Endothelial cell of umbilical vein (primary cell): ENCODE measurements at regions not wholly inside any gene's neighbourhood (a gene's known extent, or its start where the extent isn't known, plus 50 kb on each side); places are given as distances from the start of the nearest gene placed in this dataset.

Experiments
- BruUV-seq: library from RNA; stranded (reverse); fragments of 400-500 nt; replicated peaks from 2 replicates; lab custom pipeline; 2021; lab: Mats Ljungman, UMichigan
- CTCF ChIA-PET: fragments of 300-600, 350-600 bp; sonication (Branson Sonifier 250); formaldehyde crosslinking; loops from one replicate; lab custom pipeline; 2021; ENCODE audit warnings: antibody characterized with exemption, inconsistent platforms; lab: Charles Lee
- POLR2A ChIA-PET: fragments of 300-600, 350-600 bp; sonication (Branson Sonifier 250); formaldehyde crosslinking; loops from one replicate; lab custom pipeline; 2021; ENCODE audit warnings: antibody characterized with exemption, inconsistent platforms; lab: Charles Lee
- DNase-seq: peaks from one replicate; pipeline ENCODE4 v3.0.0-alpha.2; 2011; ENCODE audit warnings: low read depth, low spot score
- FAIRE-seq: peaks from 2 replicates; lab custom pipeline; 2011; peaks lifted over from hg19 to GRCh38; lab: Jason Lieb, UNC
- H2AFZ ChIP-seq: 2 replicates; pipeline ENCODE4 v1.6.0; 2012; ENCODE audit warnings: low read depth, low read length, control low read depth, inconsistent platforms
- H3K27ac ChIP-seq: 2 replicates; pipeline ENCODE4 v1.5.1; 2011; ENCODE audit warnings: low read depth, mild to moderate bottlenecking, control low read depth, low read length, moderate library complexity; ENCODE audit not compliant: insufficient read depth
- H3K27me3 ChIP-seq, 2 experiments: 2 replicates each; pipeline versions ENCODE4 v1.6.0 to v1.6.1; 2011; ENCODE audit warnings: low read length in 2 of 2, mixed read lengths in 1 of 2; ENCODE audit not compliant: control insufficient read depth in 2 of 2, insufficient read depth in 2 of 2
- H3K36me3 ChIP-seq, 2 experiments: 2 replicates in 1 of 2; 3 replicates in 1 of 2; pipeline ENCODE4 v1.5.1; 2011; ENCODE audit warnings: low read length in 2 of 2, mild to moderate bottlenecking in 1 of 2, moderate library complexity in 1 of 2; ENCODE audit not compliant: control insufficient read depth in 2 of 2, insufficient read depth in 2 of 2; ENCODE audit errors: extremely low read depth in 1 of 2
- H3K4me1 ChIP-seq: 3 replicates; pipeline ENCODE4 v1.5.1; 2011; ENCODE audit warnings: mild to moderate bottlenecking, low read length; ENCODE audit not compliant: control insufficient read depth, insufficient read depth; ENCODE audit errors: extremely low read depth
- H3K4me2 ChIP-seq: 2 replicates; pipeline ENCODE4 v1.6.1; 2011; ENCODE audit warnings: low read length, control low read depth, mixed read lengths; ENCODE audit not compliant: insufficient read depth
- H3K4me3 ChIP-seq, 3 experiments: fragments of 200-600 bp in 1 of 3; sonication (generic), shearing (Covaris generic) in 1 of 3; replicated peaks in 1 of 3; 2 replicates each; pipeline ENCODE4 v1.5.1; 2011 to 2016; ENCODE audit warnings: control low read depth in 3 of 3, low read length in 3 of 3, mild to moderate bottlenecking in 2 of 3, inconsistent platforms in 1 of 3, low read depth in 1 of 3, moderate library complexity in 1 of 3; ENCODE audit not compliant: insufficient read depth in 1 of 3
- H3K79me2 ChIP-seq: 2 replicates; pipeline ENCODE4 v1.6.0; 2012; ENCODE audit warnings: low read length, inconsistent platforms; ENCODE audit not compliant: control insufficient read depth, insufficient read depth
- H3K9ac ChIP-seq: replicated peaks from 2 replicates; pipeline ENCODE3; 2011; ENCODE audit warnings: low read length, control low read depth; ENCODE audit not compliant: insufficient read depth; ENCODE audit errors: extremely low read depth
- H3K9me1 ChIP-seq: replicated peaks from 3 replicates; pipeline ENCODE4 v1.6.0; 2011; ENCODE audit warnings: mild to moderate bottlenecking, low read length; ENCODE audit not compliant: control insufficient read depth, insufficient read depth; ENCODE audit errors: extremely low read depth
- H3K9me3 ChIP-seq: replicated peaks from 2 replicates; pipeline ENCODE4 v1.5.1; 2012; ENCODE audit warnings: low read length, inconsistent platforms; ENCODE audit not compliant: control insufficient read depth, insufficient read depth
- H4K20me1 ChIP-seq: replicated peaks from 2 replicates; pipeline ENCODE3; 2011; ENCODE audit warnings: mild to moderate bottlenecking, low read length; ENCODE audit not compliant: control insufficient read depth, insufficient read depth; ENCODE audit errors: extremely low read depth
- EZH2 ChIP-seq: IDR thresholded peaks from 2 replicates; pipeline ENCODE4 v1.6.1; 2012; ENCODE audit warnings: borderline replicate concordance, low read depth, mild to moderate bottlenecking, moderate library complexity, low read length, inconsistent platforms; ENCODE audit not compliant: severe bottlenecking
- FOS ChIP-seq: IDR thresholded peaks from 2 replicates; pipeline ENCODE4 v1.6.1; 2011; ENCODE audit warnings: mild to moderate bottlenecking, low read length, moderate library complexity, borderline replicate concordance; ENCODE audit not compliant: insufficient read depth
- GATA2 ChIP-seq: IDR thresholded peaks from 2 replicates; pipeline ENCODE4 v1.7.0; 2011; ENCODE audit warnings: low read depth, mild to moderate bottlenecking, moderate library complexity, mixed read lengths, low read length; ENCODE audit not compliant: insufficient read length, insufficient read depth
- JUN ChIP-seq: IDR thresholded peaks from 2 replicates; pipeline ENCODE4 v1.6.1; 2011; ENCODE audit warnings: borderline replicate concordance, low read depth; ENCODE audit not compliant: insufficient read length, insufficient read depth
- MYC ChIP-seq: IDR thresholded peaks from one replicate; pipeline ENCODE4 v1.6.1; 2011; ENCODE audit warnings: mild to moderate bottlenecking, low read depth, low read length
- POLR2A ChIP-seq: IDR thresholded peaks from 2 replicates; pipeline ENCODE4 v1.6.1; 2012; ENCODE audit warnings: low read depth, mild to moderate bottlenecking, control low read depth, low read length
- POLR2AphosphoS5 ChIP-seq: IDR thresholded peaks from 2 replicates; pipeline ENCODE4 v1.6.1; 2012; ENCODE audit warnings: low read depth, mild to moderate bottlenecking, control low read depth, low read length, moderate library complexity; ENCODE audit not compliant: insufficient read depth
- dilution Hi-C: fragments of 300-500 bp; cut with MboI; formaldehyde crosslinking; loops from one replicate; pipeline ENCODE4 v1.15.0; 2019; ENCODE audit warnings: low sequenced_read_pairs; ENCODE audit not compliant: extremely low pct_ligation_motif_present
- intact Hi-C: fragments of 100-400 bp; cut with micrococcal nuclease; formaldehyde crosslinking; loops from one replicate; pipeline ENCODE4 v1.10.0; 2022
- TF ChIP-seq, protein P1 (sequence below): IDR thresholded peaks from 2 replicates; pipeline ENCODE4 v1.6.1; 2011; ENCODE audit not compliant: insufficient read depth, insufficient read length
- TF ChIP-seq, protein P2 (sequence below), 2 donors: IDR thresholded peaks; 1 replicate in 1 of 2; 2 replicates in 1 of 2; pipeline ENCODE4 v1.5.1; 2011; ENCODE audit warnings: low read length in 2 of 2, mild to moderate bottlenecking in 2 of 2, moderate library complexity in 2 of 2, control low read depth in 1 of 2, inconsistent platforms in 1 of 2, low read depth in 1 of 2; ENCODE audit not compliant: insufficient read depth in 1 of 2; ENCODE audit errors: extremely low read depth in 1 of 2

- Histone ChIP-seq H3K79me2 (no peaks in the 10 kb centered on the region), H3K27me3 (peaks cover 6 to 16% of the 10 kb centered on the region in 2 experiments), H2AFZ (no peak overlapping the region), H4K20me1 (no peaks in the 10 kb centered on the region), H3K27ac (no peak overlapping the region), H3K4me2 (no peak overlapping the region), H3K36me3 (no peaks in the 10 kb centered on the region), H3K9me1 (no peaks in the 10 kb centered on the region), H3K4me3 (no peak overlapping the region), H3K9me3 (no peaks in the 10 kb centered on the region), H3K9ac (no peak overlapping the region), H3K4me1 (peaks cover 4% of the 10 kb centered on the region)
- ChIA-PET POLR2A (no interaction called here), CTCF (interaction anchor here (1.1 to 2.5 kb wide), 4 partner anchors 16 to 85 kb away, joined by 3 to 11 read pairs (median 6); no protein-coding TSS in a partner anchor)
- intact Hi-C loops, result no loop called here
- no peak for TF ChIP-seq POLR2AphosphoS5
- TF ChIP-seq GATA2, result no peak
- TF ChIP-seq, protein P1, sequence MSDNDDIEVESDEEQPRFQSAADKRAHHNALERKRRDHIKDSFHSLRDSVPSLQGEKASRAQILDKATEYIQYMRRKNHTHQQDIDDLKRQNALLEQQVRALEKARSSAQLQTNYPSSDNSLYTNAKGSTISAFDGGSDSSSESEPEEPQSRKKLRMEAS, result no peak
- no peak for TF ChIP-seq JUN
- no peak for TF ChIP-seq EZH2
- no peak for TF ChIP-seq MYC
- TF ChIP-seq POLR2A, result no peak
- TF ChIP-seq, protein P2, sequence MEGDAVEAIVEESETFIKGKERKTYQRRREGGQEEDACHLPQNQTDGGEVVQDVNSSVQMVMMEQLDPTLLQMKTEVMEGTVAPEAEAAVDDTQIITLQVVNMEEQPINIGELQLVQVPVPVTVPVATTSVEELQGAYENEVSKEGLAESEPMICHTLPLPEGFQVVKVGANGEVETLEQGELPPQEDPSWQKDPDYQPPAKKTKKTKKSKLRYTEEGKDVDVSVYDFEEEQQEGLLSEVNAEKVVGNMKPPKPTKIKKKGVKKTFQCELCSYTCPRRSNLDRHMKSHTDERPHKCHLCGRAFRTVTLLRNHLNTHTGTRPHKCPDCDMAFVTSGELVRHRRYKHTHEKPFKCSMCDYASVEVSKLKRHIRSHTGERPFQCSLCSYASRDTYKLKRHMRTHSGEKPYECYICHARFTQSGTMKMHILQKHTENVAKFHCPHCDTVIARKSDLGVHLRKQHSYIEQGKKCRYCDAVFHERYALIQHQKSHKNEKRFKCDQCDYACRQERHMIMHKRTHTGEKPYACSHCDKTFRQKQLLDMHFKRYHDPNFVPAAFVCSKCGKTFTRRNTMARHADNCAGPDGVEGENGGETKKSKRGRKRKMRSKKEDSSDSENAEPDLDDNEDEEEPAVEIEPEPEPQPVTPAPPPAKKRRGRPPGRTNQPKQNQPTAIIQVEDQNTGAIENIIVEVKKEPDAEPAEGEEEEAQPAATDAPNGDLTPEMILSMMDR (IDR thresholded peaks at IDR 0.05; ENCODE audit: extremely low read depth in 1 of 2, insufficient read depth in 1 of 2, low read depth in 1 of 2, low read length in 2 of 2), result no peak
- no peak for TF ChIP-seq FOS
- BruUV-seq, result no TSS peak
- dilution Hi-C loops, result no loop called here
- no peak for DNase-seq
- no peak for FAIRE-seq
Measured at GRCh38 chr2:96423828-96424227, 81.3 kb downstream of the NEURL3 start.
